HEK293 (cell line): ENCODE measurements at regions not wholly inside any gene's neighbourhood (a gene's known extent, or its start where the extent isn't known, plus 50 kb on each side); places are given as distances from the start of the nearest gene placed in this dataset.

Experiments
- CTCF ChIP-seq: fragments of 450-650 bp; formaldehyde crosslinking; IDR thresholded peaks from 2 replicates; pipeline ENCODE4 v1.5.1; 2016; ENCODE audit warnings: missing biosample characterization, missing genetic modification characterization
- EGR2 ChIP-seq: fragments of 450-650 bp; formaldehyde crosslinking; IDR thresholded peaks from 2 replicates; pipeline ENCODE4 v1.5.1; 2016; ENCODE audit warnings: low read depth, missing biosample characterization, missing genetic modification characterization
- PATZ1 ChIP-seq: fragments of 450-650 bp; formaldehyde crosslinking; IDR thresholded peaks from 2 replicates; pipeline ENCODE4 v1.5.1; 2016; ENCODE audit warnings: missing biosample characterization, missing genetic modification characterization
- ZBTB11 ChIP-seq: fragments of 450-650 bp; formaldehyde crosslinking; conservative IDR thresholded peaks from 2 replicates; pipeline ENCODE4 v1.5.1; 2016; ENCODE audit warnings: low read depth, missing biosample characterization, missing genetic modification characterization
- ZNF561 ChIP-seq: fragments of 450-650 bp; IDR thresholded peaks from 2 replicates; pipeline ENCODE4 v1.5.1; 2018; ENCODE audit warnings: missing biosample characterization, missing genetic modification characterization, borderline replicate concordance
- ZSCAN18 ChIP-seq: fragments of 450-650 bp; formaldehyde crosslinking; IDR thresholded peaks from 2 replicates; pipeline ENCODE4 v1.5.1; 2016; ENCODE audit warnings: missing biosample characterization, missing genetic modification characterization

- TF ChIP-seq EGR2 (tag by site-specific recombination) (no peak), CTCF (no peak), ZSCAN18 (tag by site-specific recombination) (no peak), PATZ1 (tag by site-specific recombination) (no peak), ZBTB11 (tag by site-specific recombination) (no peak), ZNF561 (no peak)
These were observed 106.4 kb upstream of the ASTN2 start for GRCh38 chr9:117521293-117521692.
